ENCODE measurements at regions not wholly inside any gene's neighbourhood (a gene's known extent, or its start where the extent isn't known, plus 50 kb on each side); places are given as distances from the start of the nearest gene placed in this dataset.
A peak's percentile ranks its signal among the peaks of the same experiment; 100 is the strongest.

- peak overlapping the region; percentile 92 for H3K9ac ChIP-seq (ENCODE audit: low read length)
- peaks cover 82% of the 10 kb centered on the region for H3K4me1 Mint-ChIP-seq
- H3K27ac ChIP-seq (ENCODE audit: low read length in 2 of 2), result peak overlapping the region; percentile 82 to 98
Observed at GRCh38 chr7:130913639-130914553, 179.9 kb upstream of the KLF14 start.

More at GRCh38 chr7:130913639-130914553, 179.9 kb upstream of the KLF14 start:
- no peak overlapping the region for H2AFZ ChIP-seq (ENCODE audit: insufficient read depth, low read depth, low read length, poor library complexity, severe bottlenecking)
- CTCF ChIA-PET, result interaction anchor here (0.7 to 5.9 kb wide), 11 partner anchors 9 to 127 kb away, joined by 3 to 35 read pairs (median 5); no protein-coding TSS in a partner anchor
- ATAC-seq (ENCODE audit: low read depth) (no peak), DNase-seq (no peak)
- H3K36me3 ChIP-seq (replicated peaks in 1 of 2; ENCODE audit: control extremely low read depth in 1 of 2, control insufficient read depth in 1 of 2, extremely low read depth in 1 of 2, insufficient read depth in 2 of 2, low read length in 1 of 2), result peaks cover 2 to 25% of the 10 kb centered on the region in 2 experiments
- H3K9me3 ChIP-seq (ENCODE audit: control extremely low read depth in 1 of 3, control insufficient read depth in 2 of 3, insufficient read depth in 1 of 3, low read length in 2 of 3), result no peaks in the 10 kb centered on the region
- peak overlapping the region; percentile 84 for H3K27ac Mint-ChIP-seq
- H3K4me3 Mint-ChIP-seq, result peak overlapping the region; percentile 90
- H4K20me1 ChIP-seq (ENCODE audit: control insufficient read depth, insufficient read depth, low read length, poor library complexity, severe bottlenecking), result peaks cover 25% of the 10 kb centered on the region
- intact Hi-C loops (cut with micrococcal nuclease), result loop anchor here (1.0 to 2.0 kb wide), 5 partner anchors 13 to 191 kb away; no protein-coding TSS in a partner anchor
- H3K9me3 Mint-ChIP-seq (ENCODE audit: insufficient read depth), result no peaks in the 10 kb centered on the region
- peak overlapping the region; percentile 54 to 98 (median 73) for H3K4me3 ChIP-seq (ENCODE audit: control extremely low read depth in 1 of 5, extremely low read depth in 1 of 5, insufficient read depth in 1 of 5, low read depth in 2 of 5, low read length in 4 of 5)
- H3K27me3 Mint-ChIP-seq, result no peaks in the 10 kb centered on the region
- POLR2A ChIA-PET, result interaction anchor here (0.5 to 1.6 kb wide), 9 partner anchors 11 to 506 kb away, joined by 3 to 7 read pairs (median 4); no protein-coding TSS in a partner anchor
- peaks cover 89% of the 10 kb centered on the region for H3K79me2 ChIP-seq (ENCODE audit: control insufficient read depth, insufficient read depth, low read length)
- peaks cover 28 to 37% of the 10 kb centered on the region in 2 donors for H3K4me1 ChIP-seq (ENCODE audit: control insufficient read depth in 2 of 2, insufficient read depth in 2 of 2, low read length in 2 of 2)
- H3K4me2 ChIP-seq (replicated peaks; ENCODE audit: low read depth, low read length, poor library complexity, severe bottlenecking), result peak overlapping the region; percentile 80
- H3K27me3 ChIP-seq (replicated peaks in 1 of 4; ENCODE audit: control extremely low read depth in 1 of 4, control insufficient read depth in 3 of 4, insufficient read depth in 4 of 4, low read length in 3 of 4), result no peaks in the 10 kb centered on the region
- no peak for TF ChIP-seq CTCF (IDR thresholded peaks at IDR 0.05)
- no peak for TF ChIP-seq EZH2 (IDR thresholded peaks at IDR 0.05; ENCODE audit: borderline replicate concordance, insufficient read depth, low read depth, low read length, poor library complexity, severe bottlenecking)
- WGBS (ENCODE audit: insufficient coverage), result 30% methylated on average over 4 of the region's 12 CpGs

Data from B cell (primary cell).